Nephron (organoid): ENCODE measurements at regions not wholly inside any gene's neighbourhood (a gene's known extent, or its start where the extent isn't known, plus 50 kb on each side); places are given as distances from the start of the nearest gene placed in this dataset.

ENCODE experiments used
- H3K27ac Mint-ChIP-seq, 3 experiments: 2 replicates each; pipeline ENCODE4 v1.8.0; 2020; ENCODE audit warnings: mixed read lengths in 3 of 3, mild to moderate bottlenecking in 2 of 3, moderate library complexity in 1 of 3
- H3K27me3 Mint-ChIP-seq: 2 replicates; pipeline ENCODE4 v1.8.0; 2021; ENCODE audit warnings: low read depth, mild to moderate bottlenecking, moderate library complexity, mixed read lengths
- H3K36me3 Mint-ChIP-seq: 2 replicates; pipeline ENCODE4 v1.8.0; 2020; ENCODE audit warnings: low read depth, mixed read lengths
- H3K4me1 Mint-ChIP-seq: 2 replicates; pipeline ENCODE4 v1.8.0; 2020; ENCODE audit warnings: mixed read lengths
- H3K4me3 Mint-ChIP-seq, 3 experiments: 2 replicates each; pipeline ENCODE4 v1.8.0; 2020; ENCODE audit warnings: mild to moderate bottlenecking in 3 of 3, mixed read lengths in 3 of 3, moderate library complexity in 2 of 3
- H3K9me3 Mint-ChIP-seq: 2 replicates; pipeline ENCODE4 v1.8.0; 2020; ENCODE audit warnings: mixed read lengths
- CTCF ChIP-seq, 3 experiments: fragments of 200-600 bp; sonication (generic); IDR thresholded peaks; one replicate each; pipeline ENCODE4 v1.5.0; 2021; ENCODE audit warnings: antibody characterized with exemption in 3 of 3; ENCODE audit not compliant: unreplicated experiment in 3 of 3

- Mint-ChIP-seq H3K27ac (no peak overlapping the region), H3K4me1 (no peaks in the 10 kb centered on the region), H3K4me3 (no peak overlapping the region), H3K36me3 (no peaks in the 10 kb centered on the region), H3K27me3 (no peaks in the 10 kb centered on the region), H3K9me3 (no peaks in the 10 kb centered on the region)
- TF ChIP-seq CTCF (IDR thresholded peaks at IDR 0.05; ENCODE audit: unreplicated experiment in 3 of 3), result no peak
Observed at GRCh38 chr9:11039006-11039405, 426.2 kb upstream of the PTPRD start.

- Mint-ChIP-seq H3K4me1 (no peaks in the 10 kb centered on the region), H3K4me3 (no peak overlapping the region)
Observed at GRCh38 chr9:11045589-11045988, 432.8 kb upstream of the PTPRD start.

GRCh38 chr9:11063263-11063662, 450.5 kb upstream of the PTPRD start:
- Mint-ChIP-seq H3K27ac (no peak overlapping the region), H3K4me3 (no peak overlapping the region), H3K27me3 (no peaks in the 10 kb centered on the region), H3K36me3 (no peaks in the 10 kb centered on the region), H3K9me3 (no peaks in the 10 kb centered on the region), H3K4me1 (no peaks in the 10 kb centered on the region)
- TF ChIP-seq CTCF (IDR thresholded peaks at IDR 0.05; ENCODE audit: unreplicated experiment in 3 of 3), result no peak

More at GRCh38 chr9:11045589-11045988, 432.8 kb upstream of the PTPRD start:
- Mint-ChIP-seq H3K36me3 (no peaks in the 10 kb centered on the region), H3K27me3 (no peaks in the 10 kb centered on the region), H3K27ac (no peak overlapping the region), H3K9me3 (no peaks in the 10 kb centered on the region)
- no peak for TF ChIP-seq CTCF (IDR thresholded peaks at IDR 0.05; ENCODE audit: unreplicated experiment in 3 of 3)

GRCh38 chr9:11064909-11065308, 452.1 kb upstream of the PTPRD start:
- Mint-ChIP-seq H3K9me3 (no peaks in the 10 kb centered on the region), H3K27ac (no peak overlapping the region), H3K4me3 (no peak overlapping the region), H3K36me3 (no peaks in the 10 kb centered on the region), H3K4me1 (no peaks in the 10 kb centered on the region), H3K27me3 (no peaks in the 10 kb centered on the region)
- no peak for TF ChIP-seq CTCF (IDR thresholded peaks at IDR 0.05; ENCODE audit: unreplicated experiment in 3 of 3)

- Mint-ChIP-seq H3K9me3 (no peaks in the 10 kb centered on the region), H3K4me1 (no peaks in the 10 kb centered on the region), H3K4me3 (no peak overlapping the region), H3K27me3 (no peaks in the 10 kb centered on the region), H3K27ac (no peak overlapping the region), H3K36me3 (no peaks in the 10 kb centered on the region)
- TF ChIP-seq CTCF (IDR thresholded peaks at IDR 0.05; ENCODE audit: unreplicated experiment in 3 of 3), result no peak
Observed at GRCh38 chr9:11072176-11072575, 459.4 kb upstream of the PTPRD start.

- Mint-ChIP-seq H3K4me3 (no peak overlapping the region), H3K27me3 (no peaks in the 10 kb centered on the region), H3K36me3 (no peaks in the 10 kb centered on the region), H3K4me1 (no peaks in the 10 kb centered on the region), H3K27ac (no peak overlapping the region), H3K9me3 (no peaks in the 10 kb centered on the region)
- TF ChIP-seq CTCF (IDR thresholded peaks at IDR 0.05; ENCODE audit: unreplicated experiment in 3 of 3), result no peak
Observed at GRCh38 chr9:11086561-11086960, 473.8 kb upstream of the PTPRD start.
